Keratinocyte (primary cell): ENCODE measurements at regions not wholly inside any gene's neighbourhood (a gene's known extent, or its start where the extent isn't known, plus 50 kb on each side); places are given as distances from the start of the nearest gene placed in this dataset.

Source experiments
- DNase-seq: peaks from one replicate; pipeline ENCODE4 v3.0.0-alpha.2; 2011; ENCODE audit warnings: low read depth, missing footprints, low spot score
- FAIRE-seq: peaks from 2 replicates; lab custom pipeline; 2011; peaks lifted over from hg19 to GRCh38; lab: Jason Lieb, UNC
- H2AFZ ChIP-seq: 2 replicates; pipeline ENCODE4 v1.6.0; 2012; ENCODE audit warnings: low read length, control low read depth, inconsistent platforms; ENCODE audit not compliant: control insufficient read depth
- H3K27ac ChIP-seq: 2 replicates; pipeline ENCODE4 v1.5.1; 2011; ENCODE audit warnings: low read length; ENCODE audit not compliant: control insufficient read depth, insufficient read depth
- H3K27me3 ChIP-seq: 3 replicates; pipeline ENCODE4 v1.6.0; 2011; ENCODE audit warnings: low read length; ENCODE audit not compliant: control insufficient read depth, insufficient read depth; ENCODE audit errors: extremely low read depth
- H3K36me3 ChIP-seq, 2 experiments: 2 replicates in 1 of 2; 3 replicates in 1 of 2; pipeline ENCODE4 v1.5.1; 2011; ENCODE audit warnings: low read length in 2 of 2, mild to moderate bottlenecking in 1 of 2; ENCODE audit not compliant: control insufficient read depth in 2 of 2, insufficient read depth in 2 of 2; ENCODE audit errors: extremely low read depth in 1 of 2
- H3K4me1 ChIP-seq: 3 replicates; pipeline ENCODE4 v1.5.1; 2011; ENCODE audit warnings: low read length; ENCODE audit not compliant: control insufficient read depth, insufficient read depth; ENCODE audit errors: extremely low read depth
- H3K4me2 ChIP-seq: 3 replicates; pipeline ENCODE4 v1.6.0; 2011; ENCODE audit warnings: low read depth, low read length; ENCODE audit not compliant: control insufficient read depth, insufficient read depth; ENCODE audit errors: extremely low read depth
- H3K4me3 ChIP-seq, 3 experiments: fragments of 200-600 bp in 1 of 3; sonication (generic) in 1 of 3; 2 replicates in 2 of 3; 3 replicates in 1 of 3; pipeline ENCODE4 v1.5.1; 2011 to 2016; ENCODE audit warnings: low read length in 3 of 3, mild to moderate bottlenecking in 3 of 3, control low read depth in 2 of 3, inconsistent platforms in 1 of 3, low read depth in 1 of 3, mixed read lengths in 1 of 3, mixed run types in 1 of 3, moderate library complexity in 1 of 3; ENCODE audit not compliant: control insufficient read depth in 2 of 3, insufficient read depth in 2 of 3; ENCODE audit errors: extremely low read depth in 1 of 3
- H3K79me2 ChIP-seq: 2 replicates; pipeline ENCODE4 v1.6.0; 2012; ENCODE audit warnings: low read length; ENCODE audit not compliant: control insufficient read depth, insufficient read depth
- H3K9ac ChIP-seq: 3 replicates; pipeline ENCODE4 v1.6.0; 2011; ENCODE audit warnings: low read length; ENCODE audit not compliant: control insufficient read depth, insufficient read depth; ENCODE audit errors: extremely low read depth
- H3K9me1 ChIP-seq: 3 replicates; pipeline ENCODE4 v1.6.0; 2011; ENCODE audit warnings: low read length; ENCODE audit not compliant: control insufficient read depth, insufficient read depth; ENCODE audit errors: extremely low read depth
- H3K9me3 ChIP-seq: 2 replicates; pipeline ENCODE4 v1.5.1; 2012; ENCODE audit warnings: low read depth, low read length; ENCODE audit not compliant: control insufficient read depth
- H4K20me1 ChIP-seq: 3 replicates; pipeline ENCODE4 v1.6.0; 2011; ENCODE audit warnings: low read length; ENCODE audit not compliant: control insufficient read depth, insufficient read depth; ENCODE audit errors: extremely low read depth
- CTCF ChIP-seq, 3 experiments: IDR thresholded peaks in 1 of 3; conservative IDR thresholded peaks in 1 of 3; optimal IDR thresholded peaks in 1 of 3; 2 replicates in 2 of 3; 3 replicates in 1 of 3; pipeline versions ENCODE3 to v1.5.1; 2011; ENCODE audit warnings: low read length in 3 of 3, mild to moderate bottlenecking in 3 of 3, moderate library complexity in 2 of 3, control low read depth in 1 of 3, inconsistent platforms in 1 of 3; ENCODE audit not compliant: insufficient read depth in 2 of 3; ENCODE audit errors: extremely low read depth in 1 of 3
- EZH2 ChIP-seq: IDR thresholded peaks from one replicate; pipeline ENCODE4 v1.6.1; 2012; ENCODE audit warnings: inconsistent platforms, mild to moderate bottlenecking, low read length, moderate library complexity
- dilution Hi-C: fragments of 300-500 bp; cut with MboI; formaldehyde crosslinking; loops from one replicate; pipeline ENCODE4 v1.7.0; 2020; ENCODE audit warnings: low sequenced_read_pairs; ENCODE audit not compliant: extremely low pct_ligation_motif_present

- DNase-seq (no peak), FAIRE-seq (no peak)
- Histone ChIP-seq H4K20me1 (no peaks in the 10 kb centered on the region), H3K9me3 (no peaks in the 10 kb centered on the region), H2AFZ (no peak overlapping the region), H3K9me1 (no peaks in the 10 kb centered on the region), H3K27ac (no peak overlapping the region), H3K27me3 (no peaks in the 10 kb centered on the region), H3K36me3 (no peaks in the 10 kb centered on the region), H3K9ac (no peak overlapping the region), H3K4me2 (no peak overlapping the region), H3K79me2 (no peaks in the 10 kb centered on the region), H3K4me3 (no peak overlapping the region), H3K4me1 (peaks cover 9% of the 10 kb centered on the region)
- dilution Hi-C loops: no loop called here
- TF ChIP-seq CTCF (optimal IDR thresholded peaks at IDR 0.05 in 1 of 3, IDR thresholded peaks at IDR 0.05 in 1 of 3, conservative IDR thresholded peaks at IDR 0.05 in 1 of 3; ENCODE audit: extremely low read depth in 1 of 3, insufficient read depth in 2 of 3, low read length in 3 of 3) (no peak), EZH2 (no peak)
These were observed 63.8 kb upstream of the LINC01488 start for GRCh38 chr11:69417699-69418085.

- Histone ChIP-seq H3K36me3 (no peaks in the 10 kb centered on the region), H3K9ac (no peak overlapping the region), H3K9me1 (no peaks in the 10 kb centered on the region), H3K4me1 (peaks cover 9% of the 10 kb centered on the region), H3K27ac (no peak overlapping the region), H2AFZ (no peak overlapping the region), H4K20me1 (no peaks in the 10 kb centered on the region), H3K27me3 (no peaks in the 10 kb centered on the region), H3K9me3 (no peaks in the 10 kb centered on the region), H3K79me2 (no peaks in the 10 kb centered on the region), H3K4me2 (no peak overlapping the region), H3K4me3 (no peak overlapping the region)
- no peak for TF ChIP-seq EZH2
- no peak for TF ChIP-seq CTCF (optimal IDR thresholded peaks at IDR 0.05 in 1 of 3, IDR thresholded peaks at IDR 0.05 in 1 of 3, conservative IDR thresholded peaks at IDR 0.05 in 1 of 3; ENCODE audit: extremely low read depth in 1 of 3, insufficient read depth in 2 of 3, low read length in 3 of 3)
- dilution Hi-C loops: no loop called here
- DNase-seq (no peak), FAIRE-seq (no peak)
These were observed 62.7 kb upstream of the LINC01488 start for GRCh38 chr11:69418576-69419296.
